NCI-H2107 treated with DMSO at 0.1 percent for 48 hours (cell line): ENCODE measurements at regions not wholly inside any gene's neighbourhood (a gene's known extent, or its start where the extent isn't known, plus 50 kb on each side); places are given as distances from the start of the nearest gene placed in this dataset.
"Not testable (repeated sequence)": the region's sequence is repeated elsewhere in the genome, so short reads cannot be mapped to it uniquely, and the experiment has no call there.

Experiments
- DNase-seq: peaks from one replicate; lab custom pipeline; 2025; ENCODE audit not compliant: unreplicated experiment; lab: John Stamatoyannopoulos, UW

GRCh38 chr2:56770490-56770889 is 586.7 kb downstream of the CCDC85A start:
- no peak for DNase-seq

- DNase-seq = no peak
Observed at GRCh38 chr2:56784046-56784445, 600.3 kb downstream of the CCDC85A start.

- DNase-seq = no peak
Observed at GRCh38 chr2:56801214-56801613, 617.4 kb downstream of the CCDC85A start.

GRCh38 chr2:56801770-56802169 is 618.0 kb downstream of the CCDC85A start:
- no peak for DNase-seq

GRCh38 chr2:56803596-56803995 is 619.8 kb downstream of the CCDC85A start:
- no peak for DNase-seq

- DNase-seq = no peak
Observed at GRCh38 chr2:56806924-56807323, 623.1 kb downstream of the CCDC85A start.

- no peak for DNase-seq
Observed at GRCh38 chr2:56807861-56808260, 624.1 kb downstream of the CCDC85A start.

GRCh38 chr2:56811401-56811800 is 627.6 kb downstream of the CCDC85A start:
- DNase-seq = no peak

- DNase-seq = no peak
Observed at GRCh38 chr2:56812432-56812831, 628.6 kb downstream of the CCDC85A start.

- DNase-seq = no peak
Observed at GRCh38 chr2:56813490-56813889, 629.7 kb downstream of the CCDC85A start.

GRCh38 chr2:56816666-56817065 is 632.9 kb downstream of the CCDC85A start:
- DNase-seq = no peak

GRCh38 chr2:56831780-56832179 is 648.0 kb downstream of the CCDC85A start:
- DNase-seq = no peak

- DNase-seq = no peak
Observed at GRCh38 chr2:56834686-56835085, 650.9 kb downstream of the CCDC85A start.

- not testable (repeated sequence) for DNase-seq
Observed at GRCh38 chr2:56840009-56840408, 656.2 kb downstream of the CCDC85A start.

- no peak for DNase-seq
Observed at GRCh38 chr2:56860991-56861390, 677.2 kb downstream of the CCDC85A start.

- no peak for DNase-seq
Observed at GRCh38 chr2:56871644-56872043, 687.9 kb downstream of the CCDC85A start.

- no peak for DNase-seq
Observed at GRCh38 chr2:56874717-56875116, 690.9 kb downstream of the CCDC85A start.

- no peak for DNase-seq
Observed at GRCh38 chr2:56889738-56890137, 705.9 kb downstream of the CCDC85A start.

- DNase-seq = no peak
Observed at GRCh38 chr2:56892382-56892781, 708.6 kb downstream of the CCDC85A start.

GRCh38 chr2:56898986-56899385 is 715.2 kb downstream of the CCDC85A start:
- no peak for DNase-seq

- no peak for DNase-seq
Observed at GRCh38 chr2:56912490-56912889, 728.7 kb downstream of the CCDC85A start.

GRCh38 chr2:56918790-56919189 is 735.0 kb downstream of the CCDC85A start:
- no peak for DNase-seq

GRCh38 chr2:56933976-56934375 is 750.2 kb downstream of the CCDC85A start:
- DNase-seq = no peak

- no peak for DNase-seq
Observed at GRCh38 chr2:56934866-56935265, 751.1 kb downstream of the CCDC85A start.
